GM18858 (cell line): ENCODE measurements at regions not wholly inside any gene's neighbourhood (a gene's known extent, or its start where the extent isn't known, plus 50 kb on each side); places are given as distances from the start of the nearest gene placed in this dataset.
"Not testable (repeated sequence)": the region's sequence is repeated elsewhere in the genome, so short reads cannot be mapped to it uniquely, and the experiment has no call there.

Experiments
- ATAC-seq: cut with Tn5 transposase; IDR thresholded peaks from one replicate; pipeline ENCODE4 v1.9.1; 2021; ENCODE audit not compliant: unreplicated experiment

- no peak for ATAC-seq
Measured at GRCh38 chr16:82302042-82302727, 132.2 kb upstream of the MPHOSPH6 start.

DNA sequence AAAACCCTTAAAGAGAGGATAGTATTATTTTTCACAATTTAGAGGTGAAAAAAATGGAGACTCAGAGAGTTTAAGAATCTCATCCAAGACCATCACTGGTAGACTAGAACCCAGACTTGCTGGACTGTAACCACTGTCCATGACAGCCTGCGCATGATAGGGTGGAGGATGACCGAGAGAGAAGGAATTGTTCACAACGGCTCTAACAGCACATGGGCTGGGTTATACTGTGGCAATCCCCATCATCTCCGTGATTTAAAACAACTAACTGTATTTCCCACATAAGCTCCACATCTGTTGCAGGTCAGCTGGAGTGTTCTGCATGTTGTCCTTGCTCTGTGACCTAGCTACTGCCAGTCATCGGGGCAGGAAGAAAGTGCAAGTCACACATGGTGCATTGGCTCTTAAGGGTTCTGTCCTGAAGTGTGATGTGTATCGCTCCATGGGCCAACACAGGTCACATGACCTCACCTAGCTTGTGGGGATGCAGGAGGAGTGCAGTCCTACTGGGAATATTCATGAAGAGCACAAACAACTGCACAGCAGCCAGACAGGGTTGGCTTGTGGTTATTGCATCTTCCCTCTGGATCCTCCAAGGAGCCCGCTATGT is 131.2 kb upstream of the MPHOSPH6 start:
- ATAC-seq = no peak

DNA sequence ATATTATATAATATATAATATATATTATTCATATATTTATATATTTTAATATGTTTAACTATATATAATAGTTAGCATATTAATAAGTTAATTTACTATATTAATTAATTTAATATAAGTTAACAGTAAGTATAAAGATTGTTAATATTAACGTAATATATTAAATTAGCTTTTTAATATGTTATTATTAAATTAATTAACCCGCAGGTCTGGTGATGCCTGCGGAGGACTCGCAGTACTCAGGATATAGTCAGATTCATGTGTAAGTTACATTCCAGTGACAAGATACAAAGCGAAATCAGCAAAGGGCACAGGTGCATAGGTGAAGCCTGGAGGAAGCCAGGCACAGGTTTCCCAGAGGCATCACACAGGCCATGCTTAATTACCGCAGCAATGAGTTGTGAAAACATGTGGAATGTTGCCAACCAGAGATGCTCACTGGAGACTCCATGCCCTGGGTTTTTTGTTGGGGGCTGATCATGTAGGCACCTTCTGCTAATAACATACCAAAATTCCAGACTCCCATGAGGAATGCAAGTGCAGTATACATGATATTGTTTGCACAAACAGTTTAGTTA is 130.4 kb upstream of the MPHOSPH6 start:
- ATAC-seq = no peak

- ATAC-seq = no peak
Measured at GRCh38 chr16:82298472-82298871, 128.4 kb upstream of the MPHOSPH6 start.

- no peak for ATAC-seq
Measured at GRCh38 chr16:82295290-82296201, 125.5 kb upstream of the MPHOSPH6 start.

DNA sequence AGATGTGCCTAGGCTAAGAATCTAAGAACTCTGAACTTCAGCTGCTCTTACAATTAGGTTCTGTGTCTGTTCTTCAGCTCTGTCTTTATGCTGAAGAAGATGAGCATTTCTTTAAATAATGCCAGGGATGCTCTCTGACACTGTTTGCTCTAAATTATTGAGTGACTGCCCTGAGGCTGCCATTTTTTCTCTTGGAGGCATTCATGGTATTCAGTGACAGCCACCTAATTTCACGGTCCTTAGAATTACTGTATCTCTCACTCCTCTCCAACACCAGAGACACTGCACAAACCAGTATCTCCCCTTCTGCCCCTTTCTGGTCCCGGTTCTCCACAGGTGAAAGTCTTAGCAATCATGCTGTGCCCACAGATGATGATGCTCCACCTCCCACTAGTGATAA is 123.6 kb upstream of the MPHOSPH6 start:
- no peak for ATAC-seq

GRCh38 chr16:82287937-82288336 is 117.9 kb upstream of the MPHOSPH6 start:
- ATAC-seq = no peak

DNA sequence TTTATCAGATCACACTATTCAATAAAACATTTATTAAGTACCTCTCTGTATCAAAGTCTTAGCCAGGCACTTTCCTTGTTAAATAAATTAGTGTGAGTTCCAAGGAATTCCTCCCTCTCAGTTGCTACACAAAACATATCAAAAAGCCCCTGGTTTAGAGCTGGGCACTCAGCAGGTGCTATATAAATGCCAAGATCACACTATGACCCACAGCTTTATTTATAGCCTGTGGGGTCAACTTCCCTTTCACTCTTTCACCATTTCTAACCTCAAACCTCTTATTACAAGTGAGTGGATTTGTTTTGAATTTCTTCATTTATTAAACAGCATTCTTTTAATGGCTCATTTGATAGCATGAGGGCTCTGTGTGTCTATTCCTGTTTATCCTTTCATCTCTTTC is 112.6 kb upstream of the MPHOSPH6 start:
- ATAC-seq = no peak

- no peak for ATAC-seq
Measured at GRCh38 chr16:82281544-82281943, 111.5 kb upstream of the MPHOSPH6 start.

DNA sequence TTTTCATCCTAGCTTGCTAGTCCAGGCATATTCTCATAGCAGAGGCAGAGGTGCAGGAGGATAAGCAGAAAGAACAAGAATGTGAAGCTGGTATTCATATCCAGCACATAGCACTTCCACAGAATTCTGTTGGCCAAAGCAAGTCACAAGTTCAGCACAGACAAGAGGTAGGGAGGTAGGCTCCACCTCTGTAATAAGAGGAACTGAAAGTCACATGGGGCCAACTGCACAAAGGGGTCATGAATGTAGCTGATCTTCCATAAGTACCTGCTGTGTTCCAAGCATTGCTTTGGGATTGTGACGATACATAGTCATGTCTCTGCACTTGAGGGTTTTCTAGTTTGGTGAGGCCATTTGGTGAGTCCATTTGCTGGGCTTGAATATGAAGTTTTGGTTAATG is 110.8 kb upstream of the MPHOSPH6 start:
- ATAC-seq = no peak

DNA sequence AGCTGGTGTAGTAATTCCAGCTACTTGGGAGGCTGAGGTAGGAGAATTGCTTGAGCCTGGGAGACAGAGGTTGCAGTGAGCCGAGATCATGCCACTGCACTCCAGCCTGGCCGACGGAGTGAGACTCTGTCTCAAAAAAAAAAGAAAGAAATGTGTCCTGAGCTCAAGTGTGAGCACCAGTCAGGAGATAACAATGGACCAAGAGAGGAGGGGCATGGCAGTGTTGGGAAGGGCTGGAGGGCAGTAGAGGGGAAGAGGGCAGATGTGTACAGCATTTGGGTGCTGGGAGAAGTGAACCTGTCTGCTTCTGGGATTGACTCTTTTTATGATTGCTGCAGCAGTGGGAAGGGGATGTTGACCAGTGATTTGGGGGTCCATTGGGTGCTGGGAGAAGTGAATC is 105.3 kb upstream of the MPHOSPH6 start:
- ATAC-seq = not testable (repeated sequence)

- ATAC-seq = no peak
Measured at GRCh38 chr16:82271636-82272035, 101.6 kb upstream of the MPHOSPH6 start.

DNA sequence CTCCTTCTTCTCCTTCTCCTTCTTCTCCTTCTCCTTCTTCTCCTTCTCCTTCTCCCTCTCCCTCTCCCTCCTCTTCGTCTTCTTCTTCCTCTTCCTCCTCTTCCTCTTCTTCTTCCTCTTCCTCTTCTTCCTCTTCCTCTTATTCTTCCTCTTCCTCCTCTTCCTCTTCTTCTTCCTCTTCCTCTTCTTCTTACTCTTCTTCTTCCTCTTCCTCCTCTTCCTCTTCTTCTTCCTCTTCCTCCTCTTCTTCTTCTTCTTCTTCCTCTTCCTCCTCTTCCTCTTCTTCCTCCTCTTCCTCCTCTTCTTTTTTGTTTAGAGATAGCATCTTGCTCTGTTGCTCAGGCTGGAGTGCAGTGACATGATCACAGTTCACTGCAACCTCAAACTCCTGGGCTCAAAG is 97.7 kb upstream of the MPHOSPH6 start:
- ATAC-seq = not testable (repeated sequence)

DNA sequence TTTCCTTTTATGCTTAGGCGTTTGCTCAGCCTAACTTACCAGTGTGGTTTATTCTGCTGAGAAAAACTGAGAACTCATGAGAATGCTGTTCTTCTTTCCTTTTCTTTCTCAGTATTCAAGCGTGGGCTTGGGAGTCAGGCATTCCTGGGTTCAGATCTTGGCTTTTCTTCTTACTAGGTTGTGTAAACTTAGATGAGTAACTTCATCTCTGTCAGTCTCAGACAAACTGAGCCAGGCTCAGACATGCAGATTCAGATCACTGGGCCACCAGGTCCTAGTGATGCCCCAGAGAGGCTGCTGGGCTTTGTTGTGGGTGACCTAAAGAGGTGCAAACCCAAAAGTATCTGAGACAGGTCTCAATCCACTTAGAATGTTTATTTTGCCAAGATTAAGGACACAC is 95.8 kb upstream of the MPHOSPH6 start:
- no peak for ATAC-seq

DNA sequence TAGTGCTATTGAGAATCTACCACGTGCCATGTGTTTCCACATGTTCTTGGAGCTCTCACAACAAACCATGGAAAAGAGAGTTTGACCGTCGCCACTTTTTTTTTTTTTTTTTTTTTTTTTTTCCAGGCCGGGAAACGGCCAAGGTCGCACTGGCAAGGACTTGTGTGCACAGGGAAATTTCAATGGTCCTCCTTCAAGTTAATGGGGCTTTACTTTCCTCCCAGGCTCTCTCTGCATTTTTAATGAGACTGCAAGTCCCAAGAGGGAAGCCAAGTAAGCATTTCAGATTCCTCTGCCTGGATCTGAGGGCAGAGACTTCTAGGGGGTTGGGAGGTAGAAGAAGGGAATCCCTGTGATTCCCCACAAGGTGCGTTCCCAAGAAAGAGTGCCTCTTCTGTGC is 94.7 kb upstream of the MPHOSPH6 start:
- ATAC-seq = no peak

GRCh38 chr16:82263521-82264143 is 93.6 kb upstream of the MPHOSPH6 start:
- no peak for ATAC-seq

GRCh38 chr16:82262244-82262643 is 92.2 kb upstream of the MPHOSPH6 start:
- ATAC-seq = no peak

DNA sequence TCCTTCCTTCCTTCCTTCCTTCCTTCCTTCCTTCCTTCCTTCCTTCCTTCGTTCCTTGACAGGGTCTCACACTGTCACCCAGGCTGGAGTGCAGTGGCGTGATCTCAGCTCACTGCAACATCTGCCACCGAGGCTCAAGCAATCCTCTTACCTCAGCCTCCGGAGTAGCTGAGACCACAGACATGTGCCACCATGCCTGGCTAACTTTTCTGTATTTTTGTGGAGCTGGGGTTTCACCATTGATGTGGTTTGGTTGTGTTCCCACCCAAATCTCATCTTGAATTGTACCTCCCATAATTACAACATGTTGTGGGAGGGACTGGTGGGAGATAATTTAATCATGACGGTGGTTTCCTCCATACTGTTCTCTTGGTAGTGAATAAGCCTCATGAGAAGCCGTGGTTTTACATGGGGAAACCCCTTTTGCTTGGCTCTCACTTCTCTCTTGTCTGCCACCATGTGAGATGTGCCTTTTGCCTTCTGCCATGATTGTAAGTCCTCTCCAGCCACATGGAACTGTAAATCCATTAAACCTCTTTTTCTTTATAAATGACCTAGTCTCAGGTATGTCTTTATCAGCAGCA is 90.3 kb upstream of the MPHOSPH6 start:
- ATAC-seq = no peak

- ATAC-seq = no peak
Measured at GRCh38 chr16:82259731-82260130, 89.7 kb upstream of the MPHOSPH6 start.

GRCh38 chr16:82257990-82258389 is 88.0 kb upstream of the MPHOSPH6 start:
- no peak for ATAC-seq

DNA sequence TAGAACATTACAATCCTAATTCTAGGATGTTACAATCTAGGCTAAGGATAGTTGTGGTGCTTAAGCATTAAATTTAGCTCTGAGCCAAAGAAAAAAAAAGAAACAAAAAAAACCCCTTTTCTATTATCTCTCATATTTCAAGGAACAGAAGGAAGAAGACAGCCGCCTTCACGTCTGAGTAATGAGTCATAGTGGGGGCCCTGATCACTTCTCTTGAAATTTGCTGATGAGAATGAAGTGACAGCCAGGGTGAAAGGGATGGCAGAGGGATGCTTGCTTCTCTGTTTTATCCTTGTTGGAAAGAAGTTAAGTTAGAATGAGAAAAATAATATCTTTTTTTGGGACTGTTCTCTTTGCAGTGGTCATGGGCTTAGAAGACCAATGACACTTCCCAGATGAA is 82.6 kb upstream of the MPHOSPH6 start:
- no peak for ATAC-seq
